HCT116 (cell line): ENCODE measurements at regions not wholly inside any gene's neighbourhood (a gene's known extent, or its start where the extent isn't known, plus 50 kb on each side); places are given as distances from the start of the nearest gene placed in this dataset.

ENCODE experiments used
- ATAC-seq: fragments of 200-7000 bp; cut with Tn5 transposase; 2 replicates; pipeline ENCODE4 v1.9.1; 2020; ENCODE audit warnings: mild to moderate bottlenecking, moderate library complexity
- BruUV-seq: library from RNA; stranded (reverse); fragments of 400-500 nt; replicated peaks from 2 replicates; lab custom pipeline; 2021; lab: Mats Ljungman, UMichigan
- CTCF ChIA-PET: fragments of 300-600 bp; sonication (Branson Sonifier 250); formaldehyde crosslinking; loops from one replicate; lab custom pipeline; 2021; ENCODE audit warnings: antibody characterized with exemption; lab: Charles Lee
- POLR2A ChIA-PET: fragments of 300-600, 350-600 bp; sonication (Branson Sonifier 250); formaldehyde crosslinking; loops from one replicate; lab custom pipeline; 2021; ENCODE audit warnings: antibody characterized with exemption; lab: Charles Lee
- RAD21 ChIA-PET, 2 experiments: fragments of 300-600 bp; sonication (Branson Sonifier 250); formaldehyde crosslinking; loops; one replicate each; lab custom pipeline; 2023; ENCODE audit warnings: low total read pairs in 2 of 2; ENCODE audit not compliant: uncharacterized antibody in 2 of 2, unreplicated experiment in 2 of 2, low non-redundant PET in 1 of 2; lab: Charles Lee
- DNase-seq: peaks from one replicate; pipeline ENCODE4 v3.0.0-alpha.2; 2010; ENCODE audit warnings: low read depth, low spot score
- H2AFZ ChIP-seq: fragments of 200-600 bp; shearing (Covaris generic), sonication (generic); 2 replicates; pipeline ENCODE4 v1.6.1; 2017; ENCODE audit warnings: low read depth, mixed run types, mixed read lengths, antibody characterized with exemption, low read length; ENCODE audit not compliant: poor library complexity, severe bottlenecking
- H3K27ac ChIP-seq: 2 replicates; pipeline ENCODE4 v1.5.1; 2012; ENCODE audit warnings: low read depth, low read length
- H3K27me3 ChIP-seq: fragments of 200-600 bp; sonication (generic); 2 replicates; pipeline ENCODE4 v1.6.1; 2016; ENCODE audit warnings: mixed run types, low read length, mixed read lengths; ENCODE audit not compliant: insufficient read depth
- H3K36me3 ChIP-seq, 2 experiments: fragments of 200-500 bp in 1 of 2; fragments of 200-600 bp in 1 of 2; sonication (Bioruptor generic) in 1 of 2; sonication (generic) in 1 of 2; 2 replicates each; pipeline versions ENCODE4 v1.5.1 to v1.6.1; 2014 to 2016; ENCODE audit warnings: low read length in 2 of 2, inconsistent platforms in 1 of 2, mixed read lengths in 1 of 2, mixed run types in 1 of 2; ENCODE audit not compliant: insufficient read depth in 2 of 2, control insufficient read depth in 1 of 2
- H3K4me1 ChIP-seq, 2 experiments: fragments of 200-600 bp in 1 of 2; sonication (generic) in 1 of 2; 2 replicates each; pipeline versions ENCODE4 v1.5.1 to v1.6.1; 2012 to 2017; ENCODE audit warnings: low read length in 2 of 2, inconsistent platforms in 1 of 2, mild to moderate bottlenecking in 1 of 2, mixed read lengths in 1 of 2, mixed run types in 1 of 2, moderate library complexity in 1 of 2; ENCODE audit not compliant: insufficient read depth in 2 of 2, control insufficient read depth in 1 of 2
- H3K4me2 ChIP-seq: fragments of 200-600 bp; sonication (generic); 2 replicates; pipeline ENCODE4 v1.6.1; 2017; ENCODE audit warnings: mixed run types, low read length, mixed read lengths
- H3K4me3 ChIP-seq, 2 experiments: fragments of 200-600 bp in 1 of 2; sonication (generic) in 1 of 2; replicated peaks in 1 of 2; 2 replicates each; pipeline ENCODE4 v1.5.1; 2011 to 2016; ENCODE audit warnings: low read length in 2 of 2, control low read depth in 1 of 2, low read depth in 1 of 2, mild to moderate bottlenecking in 1 of 2, mixed read lengths in 1 of 2, mixed run types in 1 of 2
- H3K79me2 ChIP-seq: fragments of 200-600 bp; sonication (generic); 2 replicates; pipeline ENCODE4 v1.6.1; 2017; ENCODE audit warnings: mild to moderate bottlenecking, mixed run types, low read length, moderate library complexity, mixed read lengths; ENCODE audit not compliant: insufficient read depth
- H3K9ac ChIP-seq: fragments of 200-600 bp; sonication (generic); 2 replicates; pipeline ENCODE4 v1.6.1; 2016; ENCODE audit warnings: low read length, mixed read lengths
- H3K9me2 ChIP-seq: fragments of 200-600 bp; sonication (generic), shearing (Covaris generic); 2 replicates; pipeline ENCODE4 v1.6.1; 2017; ENCODE audit warnings: mixed run types, mild to moderate bottlenecking, moderate library complexity; ENCODE audit not compliant: insufficient read depth
- H3K9me3 ChIP-seq, 2 experiments: fragments of 200-500 bp in 1 of 2; fragments of 200-600 bp in 1 of 2; sonication (Bioruptor generic) in 1 of 2; sonication (generic) in 1 of 2; 2 replicates each; pipeline ENCODE4 v1.6.1; 2014 to 2017; ENCODE audit warnings: low read length in 2 of 2, mixed read lengths in 2 of 2, inconsistent platforms in 1 of 2, low read depth in 1 of 2, mild to moderate bottlenecking in 1 of 2, mixed run types in 1 of 2, moderate library complexity in 1 of 2; ENCODE audit not compliant: control insufficient read depth in 1 of 2, insufficient read depth in 1 of 2
- H4K20me1 ChIP-seq: fragments of 200-600 bp; sonication (generic), shearing (Covaris generic); 2 replicates; pipeline ENCODE4 v1.6.1; 2017; ENCODE audit warnings: mixed run types, mild to moderate bottlenecking, moderate library complexity; ENCODE audit not compliant: insufficient read depth
- ELF1 ChIP-seq: IDR thresholded peaks from 2 replicates; pipeline ENCODE4 v1.6.1; 2012; ENCODE audit warnings: low read depth, borderline replicate concordance
- SRF ChIP-seq: IDR thresholded peaks from 2 replicates; pipeline ENCODE4 v1.6.1; 2012; ENCODE audit warnings: low read depth
- TCF7L2 ChIP-seq: IDR thresholded peaks from 2 replicates; pipeline ENCODE4 v1.7.0; 2011; ENCODE audit warnings: borderline replicate concordance, inconsistent platforms; ENCODE audit not compliant: insufficient read depth, insufficient read length; ENCODE audit errors: extremely low read depth
- intact Hi-C: fragments of 100-400 bp; cut with micrococcal nuclease; formaldehyde crosslinking; loops from 2 replicates; pipeline ENCODE4 v1.10.0; 2022
- TF ChIP-seq, protein P1 (sequence below), 3 experiments: fragments of 200-600 bp in 1 of 3; sonication (generic) in 1 of 3; IDR thresholded peaks in 2 of 3; conservative IDR thresholded peaks in 1 of 3; 2 replicates each; pipeline ENCODE4 v1.5.1; 2012 to 2017; ENCODE audit warnings: low read depth in 2 of 3, low read length in 2 of 3, antibody characterized with exemption in 1 of 3, borderline replicate concordance in 1 of 3, control low read depth in 1 of 3, mild to moderate bottlenecking in 1 of 3, mixed read lengths in 1 of 3, mixed run types in 1 of 3, moderate library complexity in 1 of 3; ENCODE audit not compliant: insufficient read depth in 1 of 3
- TF ChIP-seq, protein P2 (sequence below): IDR thresholded peaks from 2 replicates; pipeline ENCODE4 v1.6.1; 2012

DNA sequence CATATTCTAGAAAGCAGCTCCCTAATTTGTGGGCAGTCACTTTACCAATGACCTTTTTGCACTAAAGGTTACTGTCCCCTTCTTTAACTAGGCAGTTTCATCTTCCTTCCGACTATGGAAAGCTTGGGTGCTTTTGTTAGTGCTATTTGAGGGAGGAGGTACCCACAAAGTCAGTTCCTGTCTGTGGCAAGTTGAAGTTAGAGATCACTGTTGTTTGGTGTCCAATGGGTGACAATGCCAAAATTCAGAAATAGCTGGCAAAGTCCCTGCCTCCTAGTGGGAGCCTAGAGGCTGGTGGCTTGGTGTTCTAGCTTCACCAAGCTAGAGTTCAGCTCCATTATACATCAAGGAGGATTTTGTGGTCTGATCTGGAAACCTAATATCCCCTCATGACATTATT is 87.1 kb upstream of the PNPT1 start:
- Histone ChIP-seq H3K4me3 (no peak overlapping the region), H3K36me3 (no peaks in the 10 kb centered on the region), H3K27me3 (no peaks in the 10 kb centered on the region), H3K79me2 (no peaks in the 10 kb centered on the region), H2AFZ (peak overlapping the region; percentile 91)
- intact Hi-C loops: no loop called here
- ChIA-PET RAD21 (no interaction called here), CTCF (interaction anchor here (1.7 to 2.1 kb wide), 2 partner anchors 9 to 181 kb away, joined by 9 read pairs; no protein-coding TSS in a partner anchor)
- no TSS peak for BruUV-seq
- ATAC-seq: no peak
- TF ChIP-seq ELF1: no peak
- TF ChIP-seq, protein P1, sequence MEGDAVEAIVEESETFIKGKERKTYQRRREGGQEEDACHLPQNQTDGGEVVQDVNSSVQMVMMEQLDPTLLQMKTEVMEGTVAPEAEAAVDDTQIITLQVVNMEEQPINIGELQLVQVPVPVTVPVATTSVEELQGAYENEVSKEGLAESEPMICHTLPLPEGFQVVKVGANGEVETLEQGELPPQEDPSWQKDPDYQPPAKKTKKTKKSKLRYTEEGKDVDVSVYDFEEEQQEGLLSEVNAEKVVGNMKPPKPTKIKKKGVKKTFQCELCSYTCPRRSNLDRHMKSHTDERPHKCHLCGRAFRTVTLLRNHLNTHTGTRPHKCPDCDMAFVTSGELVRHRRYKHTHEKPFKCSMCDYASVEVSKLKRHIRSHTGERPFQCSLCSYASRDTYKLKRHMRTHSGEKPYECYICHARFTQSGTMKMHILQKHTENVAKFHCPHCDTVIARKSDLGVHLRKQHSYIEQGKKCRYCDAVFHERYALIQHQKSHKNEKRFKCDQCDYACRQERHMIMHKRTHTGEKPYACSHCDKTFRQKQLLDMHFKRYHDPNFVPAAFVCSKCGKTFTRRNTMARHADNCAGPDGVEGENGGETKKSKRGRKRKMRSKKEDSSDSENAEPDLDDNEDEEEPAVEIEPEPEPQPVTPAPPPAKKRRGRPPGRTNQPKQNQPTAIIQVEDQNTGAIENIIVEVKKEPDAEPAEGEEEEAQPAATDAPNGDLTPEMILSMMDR (IDR thresholded peaks at IDR 0.05 in 2 of 3, conservative IDR thresholded peaks at IDR 0.05 in 1 of 3; ENCODE audit: borderline replicate concordance in 1 of 3, insufficient read depth in 1 of 3, low read depth in 2 of 3, low read length in 2 of 3): no peak
- no peak for TF ChIP-seq SRF
- no peak for TF ChIP-seq TCF7L2
- TF ChIP-seq, protein P2, sequence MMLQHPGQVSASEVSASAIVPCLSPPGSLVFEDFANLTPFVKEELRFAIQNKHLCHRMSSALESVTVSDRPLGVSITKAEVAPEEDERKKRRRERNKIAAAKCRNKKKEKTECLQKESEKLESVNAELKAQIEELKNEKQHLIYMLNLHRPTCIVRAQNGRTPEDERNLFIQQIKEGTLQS: no peak
- TF ChIP-seq, all 23 proteins: peak for 0
- Histone ChIP-seq H3K4me1 (peaks cover 5 to 19% of the 10 kb centered on the region in 2 experiments), H4K20me1 (no peaks in the 10 kb centered on the region), H3K9me2 (no peaks in the 10 kb centered on the region), H3K27ac (no peak overlapping the region), H3K9me3 (no peaks in the 10 kb centered on the region), H3K4me2 (peak overlapping the region; percentile 64; the same call in 1 of the 2 replicates), H3K9ac (no peak overlapping the region)
- DNase-seq: no peak
- POLR2A ChIA-PET: no interaction called here
